Effector memory CD8-positive, alpha-beta T cell (primary cell): ENCODE measurements at regions not wholly inside any gene's neighbourhood (a gene's known extent, or its start where the extent isn't known, plus 50 kb on each side); places are given as distances from the start of the nearest gene placed in this dataset.

Experiments used
- ATAC-seq: fragments of 150-1000 bp; cut with Tn5 transposase; replicated peaks from 2 replicates; pipeline ENCODE4 v1.10.0; 2021; ENCODE audit warnings: mild to moderate bottlenecking, moderate library complexity
- DNase-seq, 3 experiments: peaks; one replicate each; pipeline ENCODE4 v3.0.0; 2021
- H3K27ac Mint-ChIP-seq, 2 donors: one replicate each; pipeline ENCODE4 v1.8.0; 2022; ENCODE audit warnings: mild to moderate bottlenecking in 2 of 2, mixed read lengths in 2 of 2, moderate library complexity in 2 of 2
- H3K27me3 Mint-ChIP-seq, 2 donors: one replicate each; pipeline ENCODE4 v1.8.0; 2022; ENCODE audit warnings: mixed read lengths in 2 of 2
- H3K36me3 Mint-ChIP-seq: one replicate; pipeline ENCODE4 v1.8.0; 2022; ENCODE audit warnings: mild to moderate bottlenecking, moderate library complexity, mixed read lengths; ENCODE audit not compliant: insufficient read depth
- H3K4me1 Mint-ChIP-seq, 2 donors: one replicate each; pipeline ENCODE4 v1.8.0; 2022; ENCODE audit warnings: low read depth in 2 of 2, mixed read lengths in 2 of 2
- H3K4me3 Mint-ChIP-seq, 2 donors: one replicate each; pipeline ENCODE4 v1.8.0; 2022; ENCODE audit warnings: mild to moderate bottlenecking in 2 of 2, mixed read lengths in 2 of 2, moderate library complexity in 2 of 2
- H3K9me3 Mint-ChIP-seq, 2 donors: one replicate each; pipeline ENCODE4 v1.8.0; 2022; ENCODE audit warnings: mixed read lengths in 2 of 2

DNA sequence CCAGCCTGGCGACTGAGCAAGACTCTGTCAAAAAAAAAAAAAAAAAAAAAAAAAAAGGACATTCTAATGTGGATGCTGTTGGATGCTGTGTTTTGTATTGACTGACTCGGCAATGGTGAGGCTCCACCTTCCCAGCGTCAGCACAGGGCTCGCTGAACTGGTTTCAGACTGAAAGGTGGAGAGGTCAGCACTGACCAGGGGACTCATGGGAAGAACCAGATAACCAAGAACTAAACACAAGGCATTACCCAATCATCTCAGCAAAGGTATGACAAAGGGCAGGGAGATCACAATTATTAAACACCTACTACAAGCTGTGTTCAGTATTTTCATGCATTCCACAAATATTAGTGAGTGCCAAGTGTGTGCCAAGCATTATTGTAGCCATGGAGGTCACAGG is 103.2 kb downstream of the LRATD1 start:
- ATAC-seq (no peak), DNase-seq (no peak)
- peaks cover 1 to 13% of the 10 kb centered on the region in 2 donors for H3K9me3 Mint-ChIP-seq
- no peak overlapping the region for H3K4me3 Mint-ChIP-seq
- no peaks in the 10 kb centered on the region for H3K36me3 Mint-ChIP-seq
- no peaks in the 10 kb centered on the region for H3K4me1 Mint-ChIP-seq
- H3K27ac Mint-ChIP-seq = no peak overlapping the region
- H3K27me3 Mint-ChIP-seq = no peaks in the 10 kb centered on the region

DNA sequence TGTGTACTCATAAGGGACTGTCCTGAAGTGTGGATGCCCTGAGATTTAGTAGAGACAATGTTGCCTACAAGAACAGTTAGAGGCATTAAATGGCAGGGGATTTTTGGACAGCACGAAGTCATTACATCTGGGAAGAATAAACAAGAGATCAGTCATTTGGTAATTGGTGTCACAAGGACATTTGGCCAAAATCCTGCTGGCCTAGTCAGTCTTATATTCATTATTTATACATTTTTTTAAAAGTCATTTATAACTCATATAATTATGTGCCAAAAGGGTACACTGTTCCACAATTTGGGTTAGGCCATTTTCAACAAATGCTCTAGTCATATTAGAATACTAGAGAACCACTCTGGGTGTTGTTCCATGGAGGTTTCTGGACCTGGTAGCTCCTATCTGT is 104.7 kb downstream of the LRATD1 start:
- no peaks in the 10 kb centered on the region for H3K36me3 Mint-ChIP-seq
- H3K27me3 Mint-ChIP-seq = no peaks in the 10 kb centered on the region
- no peak for DNase-seq
- no peak overlapping the region for H3K27ac Mint-ChIP-seq
- H3K9me3 Mint-ChIP-seq = peaks cover 0 to 11% of the 10 kb centered on the region in 2 donors
- no peak overlapping the region for H3K4me3 Mint-ChIP-seq
- no peak for ATAC-seq
- no peaks in the 10 kb centered on the region for H3K4me1 Mint-ChIP-seq

DNA sequence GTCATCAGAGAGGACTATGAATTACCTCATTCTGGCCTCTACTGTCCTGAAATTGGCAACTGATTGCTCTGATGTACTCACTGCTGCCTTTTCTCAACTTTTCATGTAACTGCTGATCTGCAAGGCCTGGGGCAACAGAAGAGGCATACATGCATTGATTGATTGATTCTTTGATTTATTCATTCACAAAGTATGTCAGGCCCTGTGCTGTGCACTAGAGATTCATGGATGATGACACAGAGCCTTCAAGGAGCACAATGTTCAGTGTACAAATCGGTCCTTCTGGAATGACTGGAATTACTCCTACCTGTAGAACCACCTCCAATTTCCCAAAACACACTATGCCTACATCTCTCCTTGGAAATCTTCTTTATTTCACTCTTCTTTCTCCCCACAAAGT is 111.3 kb downstream of the LRATD1 start:
- H3K36me3 Mint-ChIP-seq = no peaks in the 10 kb centered on the region
- no peak overlapping the region for H3K4me3 Mint-ChIP-seq
- no peaks in the 10 kb centered on the region for H3K9me3 Mint-ChIP-seq
- ATAC-seq (no peak), DNase-seq (no peak)
- no peaks in the 10 kb centered on the region for H3K4me1 Mint-ChIP-seq
- no peaks in the 10 kb centered on the region for H3K27me3 Mint-ChIP-seq
- H3K27ac Mint-ChIP-seq = no peak overlapping the region

DNA sequence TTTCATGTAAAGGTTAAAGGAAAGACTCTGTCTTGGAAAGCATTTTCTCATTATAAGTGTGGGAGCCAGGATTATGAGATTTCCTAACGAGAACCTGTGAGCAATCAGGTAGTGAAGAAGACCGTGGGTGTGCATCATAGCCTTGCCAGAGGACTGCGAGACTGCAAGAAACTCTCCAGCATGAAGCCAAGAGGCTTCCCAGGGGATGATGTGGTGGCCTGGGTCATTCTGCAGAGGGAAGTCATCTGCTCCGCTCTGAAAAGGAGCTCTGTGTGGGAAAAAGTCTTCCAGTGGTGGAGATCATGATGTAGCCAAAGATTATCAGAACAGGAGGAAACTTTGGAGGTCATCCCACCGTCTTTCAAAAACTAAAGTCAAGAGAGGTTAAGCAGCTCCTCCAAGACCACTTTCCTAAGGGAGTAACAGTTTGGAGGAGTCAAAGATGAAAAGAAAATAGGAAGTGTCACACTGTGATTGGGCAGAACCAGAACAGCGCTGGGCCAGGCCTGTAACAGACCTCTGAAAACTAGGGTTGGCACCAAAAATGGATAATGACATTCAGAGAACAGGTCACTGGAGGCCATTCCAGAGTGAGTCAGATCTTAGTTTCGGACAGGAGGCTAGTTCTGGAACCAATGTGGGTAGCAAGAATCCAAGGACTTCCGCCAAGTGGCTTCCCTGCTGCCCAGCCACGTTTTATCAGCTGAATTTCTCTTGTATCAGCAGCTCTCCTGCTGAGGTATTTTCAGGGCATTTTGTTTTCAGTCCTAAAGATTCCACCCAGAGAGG is 113.0 kb downstream of the LRATD1 start:
- Mint-ChIP-seq H3K36me3 (no peaks in the 10 kb centered on the region), H3K9me3 (no peaks in the 10 kb centered on the region), H3K4me3 (no peak overlapping the region), H3K27me3 (no peaks in the 10 kb centered on the region), H3K4me1 (no peaks in the 10 kb centered on the region), H3K27ac (no peak overlapping the region)
- DNase-seq (no peak), ATAC-seq (no peak)

DNA sequence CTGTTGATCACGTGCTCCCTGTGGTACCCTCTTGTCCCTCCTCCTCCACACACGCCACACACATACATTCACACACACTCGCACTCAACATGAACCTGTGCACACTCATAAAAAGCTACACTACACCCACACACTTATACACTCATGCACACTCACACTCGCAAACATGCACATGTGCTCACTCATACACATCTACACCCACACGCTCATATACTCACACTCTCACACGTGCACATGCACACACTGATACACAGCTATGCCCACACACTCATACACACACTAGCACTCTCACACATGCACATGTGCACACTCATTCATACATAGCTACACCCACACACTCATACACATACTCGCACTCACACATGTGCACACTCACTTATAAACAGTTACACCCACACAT is 113.6 kb downstream of the LRATD1 start:
- Mint-ChIP-seq H3K27me3 (no peaks in the 10 kb centered on the region), H3K27ac (no peak overlapping the region), H3K4me1 (no peaks in the 10 kb centered on the region), H3K36me3 (no peaks in the 10 kb centered on the region), H3K4me3 (no peak overlapping the region), H3K9me3 (peaks cover 0 to 1% of the 10 kb centered on the region in 2 donors)
- DNase-seq (no peak), ATAC-seq (no peak)

DNA sequence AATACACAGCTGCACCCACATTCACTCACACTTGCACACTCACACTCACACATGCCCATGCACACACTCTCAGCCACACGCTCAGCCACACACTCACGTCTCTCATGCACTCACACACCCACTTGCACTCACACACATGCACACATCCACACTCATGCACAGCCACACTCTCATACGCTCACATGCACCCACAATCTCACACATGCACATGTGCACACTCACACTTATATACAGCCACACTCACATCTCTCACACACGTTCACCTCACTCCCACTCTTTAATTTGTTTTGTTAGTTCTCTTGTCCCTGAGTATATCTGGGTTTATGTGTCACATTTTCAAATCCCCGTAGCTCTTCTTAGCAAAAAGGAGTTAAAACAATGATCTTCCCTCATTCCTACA is 114.9 kb downstream of the LRATD1 start:
- DNase-seq (no peak), ATAC-seq (no peak)
- Mint-ChIP-seq H3K27me3 (no peaks in the 10 kb centered on the region), H3K36me3 (no peaks in the 10 kb centered on the region), H3K27ac (no peak overlapping the region), H3K4me3 (no peak overlapping the region), H3K9me3 (peaks cover 0 to 1% of the 10 kb centered on the region in 2 donors), H3K4me1 (no peaks in the 10 kb centered on the region)

DNA sequence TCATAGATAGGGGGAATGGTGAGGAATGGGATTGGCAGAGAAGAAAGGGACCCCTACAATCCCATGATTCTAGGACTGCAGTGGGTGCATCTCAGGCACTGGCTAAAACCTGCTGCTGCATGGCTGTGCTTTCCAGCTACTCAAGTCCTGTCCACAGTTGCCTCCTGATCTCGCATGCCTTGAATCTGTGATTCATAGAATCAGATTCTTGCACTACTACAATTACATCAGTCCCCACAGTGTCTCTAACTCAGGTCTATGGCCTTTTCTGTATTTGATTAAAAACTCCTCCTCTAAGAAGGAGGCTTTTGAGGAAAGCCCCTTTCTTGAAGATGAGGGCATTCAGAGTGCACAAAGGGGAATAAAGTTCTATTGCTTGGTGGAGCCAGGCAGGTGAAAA is 117.4 kb downstream of the LRATD1 start:
- no peak for ATAC-seq
- no peak for DNase-seq
- Mint-ChIP-seq H3K36me3 (no peaks in the 10 kb centered on the region), H3K27ac (no peak overlapping the region), H3K4me1 (no peaks in the 10 kb centered on the region), H3K9me3 (peaks cover 0 to 1% of the 10 kb centered on the region in 2 donors), H3K4me3 (no peak overlapping the region), H3K27me3 (peaks cover 0 to 5% of the 10 kb centered on the region in 2 donors)

DNA sequence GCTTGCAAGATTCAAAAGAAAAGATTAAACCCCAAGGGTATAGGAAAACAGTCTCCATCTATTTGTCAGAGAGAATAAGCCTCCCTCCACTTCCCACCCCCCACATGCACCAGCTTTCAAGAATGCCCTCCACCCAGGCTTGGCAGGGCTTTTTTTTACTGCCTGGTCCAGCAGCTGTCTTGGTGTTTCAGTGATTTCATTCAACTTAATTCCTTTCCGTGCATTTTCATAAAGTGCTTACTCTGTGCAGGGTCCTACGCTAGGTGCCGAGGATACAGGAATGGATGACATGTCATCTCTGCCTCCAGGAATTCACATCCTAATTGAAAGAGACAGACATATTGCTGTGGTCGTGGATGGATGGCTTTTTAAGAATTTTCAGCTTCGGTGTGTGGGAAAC is 117.9 kb downstream of the LRATD1 start:
- Mint-ChIP-seq H3K9me3 (peaks cover 0 to 4% of the 10 kb centered on the region in 2 donors), H3K27ac (no peak overlapping the region), H3K27me3 (peaks cover 0 to 5% of the 10 kb centered on the region in 2 donors), H3K36me3 (no peaks in the 10 kb centered on the region), H3K4me3 (no peak overlapping the region), H3K4me1 (no peaks in the 10 kb centered on the region)
- ATAC-seq (no peak), DNase-seq (no peak)

DNA sequence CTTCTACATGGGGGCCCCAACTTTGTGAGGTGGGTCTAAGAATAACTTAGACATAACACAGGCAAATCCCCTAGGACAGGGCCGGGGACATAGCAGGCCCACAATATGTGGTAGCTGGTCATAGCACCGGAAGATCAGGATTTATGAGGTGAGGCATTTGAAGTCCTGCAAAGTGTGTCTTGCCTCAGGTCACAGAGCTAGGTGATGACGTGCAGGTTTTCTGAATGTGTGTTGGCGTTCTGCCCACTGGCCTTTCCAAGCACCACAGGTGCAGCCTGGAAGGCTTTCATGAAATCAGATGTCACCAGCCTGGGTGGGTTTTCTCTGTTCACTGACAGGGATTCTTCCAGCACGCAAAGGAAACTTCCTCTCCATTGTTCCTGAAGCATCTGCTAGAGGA is 119.1 kb downstream of the LRATD1 start:
- no peak overlapping the region for H3K27ac Mint-ChIP-seq
- no peak for DNase-seq
- no peak overlapping the region for H3K4me3 Mint-ChIP-seq
- no peaks in the 10 kb centered on the region for H3K4me1 Mint-ChIP-seq
- no peaks in the 10 kb centered on the region for H3K36me3 Mint-ChIP-seq
- no peak for ATAC-seq
- peaks cover 0 to 4% of the 10 kb centered on the region in 2 donors for H3K9me3 Mint-ChIP-seq
- H3K27me3 Mint-ChIP-seq = peaks cover 0 to 5% of the 10 kb centered on the region in 2 donors

DNA sequence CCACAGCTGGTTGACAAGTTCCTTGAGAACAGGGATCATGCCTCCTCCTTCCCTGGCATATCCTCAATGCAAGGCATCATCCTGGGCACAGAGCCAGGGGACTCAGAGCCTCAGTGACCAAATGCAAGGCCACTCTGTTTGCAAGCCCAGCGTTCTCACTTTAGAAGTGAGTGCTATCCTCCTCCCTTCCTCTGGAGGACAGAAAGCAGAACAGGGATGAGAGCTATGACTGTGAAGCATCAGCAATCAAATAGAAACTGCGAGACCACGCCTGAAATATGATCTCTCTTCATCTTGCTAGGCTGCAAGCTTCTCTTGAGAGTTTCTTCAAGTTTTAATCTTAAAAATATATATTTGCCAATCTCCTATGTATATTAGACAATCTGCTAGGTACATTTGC is 119.8 kb downstream of the LRATD1 start:
- no peak for ATAC-seq
- peaks cover 0 to 5% of the 10 kb centered on the region in 2 donors for H3K27me3 Mint-ChIP-seq
- DNase-seq = no peak
- no peaks in the 10 kb centered on the region for H3K36me3 Mint-ChIP-seq
- H3K4me1 Mint-ChIP-seq = no peaks in the 10 kb centered on the region
- H3K9me3 Mint-ChIP-seq = peaks cover 0 to 5% of the 10 kb centered on the region in 2 donors
- H3K4me3 Mint-ChIP-seq = no peak overlapping the region
- H3K27ac Mint-ChIP-seq = no peak overlapping the region

DNA sequence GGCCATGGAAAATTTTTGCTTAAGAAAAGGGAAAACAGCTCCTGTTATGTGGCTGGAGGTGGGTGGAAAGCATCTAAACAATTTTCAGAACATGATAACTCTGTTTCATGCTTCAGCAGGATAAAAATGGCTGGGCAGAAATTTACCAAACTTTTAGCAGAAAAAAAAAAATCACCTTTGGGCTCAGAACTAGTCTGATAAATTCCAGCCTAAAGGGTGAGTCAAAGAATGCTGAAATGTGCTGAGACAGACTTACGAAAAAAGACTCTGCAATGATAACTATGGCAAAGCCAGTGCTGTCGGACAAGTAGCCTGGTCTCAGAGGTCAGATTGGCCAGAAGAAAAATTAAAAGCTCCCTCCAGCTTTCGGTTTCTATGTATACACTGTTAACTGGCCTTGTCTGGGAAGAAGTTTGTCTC is 123.6 kb downstream of the LRATD1 start:
- no peak overlapping the region for H3K4me3 Mint-ChIP-seq
- H3K27ac Mint-ChIP-seq = no peak overlapping the region

DNA sequence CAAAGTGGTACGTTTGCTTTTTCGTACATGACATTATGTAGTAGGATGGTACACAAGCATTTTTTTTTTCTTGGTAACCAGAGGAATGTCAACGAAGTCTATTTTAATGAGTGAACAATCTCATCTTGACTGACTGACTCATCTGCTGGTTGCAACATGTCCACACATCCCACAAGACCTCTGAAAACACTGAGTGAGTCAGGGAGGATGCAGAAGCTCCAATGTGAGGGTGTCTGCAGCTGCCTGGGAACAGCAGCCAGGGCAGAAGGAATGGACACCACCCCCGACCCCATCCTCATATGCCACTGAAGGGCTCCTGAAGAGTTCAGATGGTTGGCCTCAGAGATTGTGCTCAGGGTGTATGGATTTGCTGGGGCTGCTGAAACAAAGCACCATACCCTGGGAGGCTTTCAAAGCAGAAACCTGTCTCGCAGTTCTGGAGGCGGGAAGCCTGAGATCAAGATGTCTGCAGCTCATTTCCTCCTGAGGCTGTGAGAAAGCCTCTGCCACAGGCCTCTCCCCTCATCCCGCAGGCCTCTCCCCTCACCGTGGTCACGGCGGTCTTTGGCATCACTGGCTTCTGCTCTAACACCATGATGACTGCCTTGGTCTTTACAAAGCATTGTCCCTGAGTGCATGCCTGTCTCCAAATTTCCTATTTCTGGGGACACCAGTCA is 124.6 kb downstream of the LRATD1 start:
- H3K4me1 Mint-ChIP-seq = no peaks in the 10 kb centered on the region
- H3K4me3 Mint-ChIP-seq = no peak overlapping the region
- H3K27ac Mint-ChIP-seq = no peak overlapping the region
- H3K27me3 Mint-ChIP-seq = peaks cover 0 to 5% of the 10 kb centered on the region in 2 donors
- no peak for DNase-seq
- no peaks in the 10 kb centered on the region for H3K36me3 Mint-ChIP-seq
- peaks cover 0 to 4% of the 10 kb centered on the region in 2 donors for H3K9me3 Mint-ChIP-seq
- no peak for ATAC-seq

More for the DNA sequence above, 123.6 kb downstream of the LRATD1 start:
- no peaks in the 10 kb centered on the region for H3K4me1 Mint-ChIP-seq
- DNase-seq (no peak), ATAC-seq (no peak)
- H3K36me3 Mint-ChIP-seq = no peaks in the 10 kb centered on the region
- H3K9me3 Mint-ChIP-seq = peaks cover 0 to 4% of the 10 kb centered on the region in 2 donors
- H3K27me3 Mint-ChIP-seq = peaks cover 0 to 5% of the 10 kb centered on the region in 2 donors

DNA sequence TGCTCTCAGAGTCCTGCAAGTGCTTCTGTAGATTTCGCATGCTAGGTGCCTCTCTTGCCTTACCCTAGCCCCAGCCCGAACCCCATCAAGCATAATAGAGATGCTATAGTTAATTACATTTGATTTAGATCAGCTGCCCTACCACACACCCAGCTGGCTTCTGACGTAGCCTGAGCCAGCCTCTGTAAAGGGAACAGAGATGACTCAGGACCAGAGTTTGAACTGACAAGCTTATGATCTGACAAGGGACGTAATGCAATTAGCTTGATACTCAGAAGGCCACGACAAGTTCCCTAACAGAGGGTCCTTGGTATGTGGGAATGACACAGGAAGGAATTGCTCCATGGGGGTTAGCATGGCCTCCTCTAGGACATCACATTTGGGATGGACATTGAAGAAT is 126.6 kb downstream of the LRATD1 start:
- Mint-ChIP-seq H3K36me3 (no peaks in the 10 kb centered on the region), H3K4me3 (no peak overlapping the region), H3K9me3 (peaks cover 4 to 7% of the 10 kb centered on the region in 2 donors), H3K4me1 (no peaks in the 10 kb centered on the region), H3K27ac (no peak overlapping the region), H3K27me3 (peaks cover 0 to 3% of the 10 kb centered on the region in 2 donors)
- ATAC-seq (no peak), DNase-seq (no peak)

DNA sequence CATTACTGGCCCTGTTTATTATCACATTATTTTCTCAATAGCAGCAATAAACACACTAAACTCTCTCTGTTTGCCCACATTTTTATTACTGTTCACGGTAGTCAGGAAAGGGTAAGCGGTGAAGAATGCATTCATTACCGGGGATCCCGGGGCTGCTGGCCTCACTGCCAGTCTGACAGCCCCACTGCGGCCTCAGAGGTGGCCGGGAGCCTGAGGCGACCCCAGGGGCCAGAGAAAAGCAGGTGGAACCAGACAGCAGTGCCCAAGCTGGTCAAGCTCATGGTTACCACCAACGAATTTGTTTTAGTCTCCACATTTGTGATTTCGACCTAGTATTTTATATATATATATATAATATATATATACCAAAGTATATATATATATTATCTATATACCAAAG is 127.7 kb downstream of the LRATD1 start:
- Mint-ChIP-seq H3K9me3 (peaks cover 3 to 7% of the 10 kb centered on the region in 2 donors), H3K4me1 (no peaks in the 10 kb centered on the region), H3K36me3 (no peaks in the 10 kb centered on the region), H3K27ac (no peak overlapping the region), H3K4me3 (no peak overlapping the region), H3K27me3 (no peaks in the 10 kb centered on the region)
- ATAC-seq (no peak), DNase-seq (no peak)
